Adipocyte (in vitro differentiated cells): ENCODE measurements at regions not wholly inside any gene's neighbourhood (a gene's known extent, or its start where the extent isn't known, plus 50 kb on each side); places are given as distances from the start of the nearest gene placed in this dataset.

Experiments used
- DNase-seq: peaks from one replicate; pipeline ENCODE4 v3.0.0-alpha.2; 2015; ENCODE audit warnings: low read depth
- H3K27me3 ChIP-seq: replicated peaks from 2 replicates; pipeline ENCODE4 v1.7.0; 2013; ENCODE audit warnings: mild to moderate bottlenecking, low read length, moderate library complexity; ENCODE audit not compliant: control insufficient read depth, insufficient read depth
- H3K36me3 ChIP-seq: 2 replicates; pipeline ENCODE4 v1.7.0; 2013; ENCODE audit warnings: low read length, mild to moderate bottlenecking, moderate library complexity; ENCODE audit not compliant: control insufficient read depth, insufficient read depth, severe bottlenecking
- H3K4me1 ChIP-seq: 2 replicates; pipeline ENCODE4 v1.7.0; 2013; ENCODE audit warnings: mild to moderate bottlenecking, low read length, moderate library complexity; ENCODE audit not compliant: control insufficient read depth, insufficient read depth
- H3K4me3 ChIP-seq: 2 replicates; pipeline ENCODE4 v1.7.0; 2013; ENCODE audit warnings: mild to moderate bottlenecking, low read length, moderate library complexity
- H3K9ac ChIP-seq: 2 replicates; pipeline ENCODE4 v1.7.0; 2013; ENCODE audit warnings: mild to moderate bottlenecking, low read length, moderate library complexity
- H3K9me3 ChIP-seq: 2 replicates; pipeline ENCODE4 v1.7.0; 2013; ENCODE audit warnings: mild to moderate bottlenecking, low read length, moderate library complexity; ENCODE audit not compliant: control insufficient read depth

DNA sequence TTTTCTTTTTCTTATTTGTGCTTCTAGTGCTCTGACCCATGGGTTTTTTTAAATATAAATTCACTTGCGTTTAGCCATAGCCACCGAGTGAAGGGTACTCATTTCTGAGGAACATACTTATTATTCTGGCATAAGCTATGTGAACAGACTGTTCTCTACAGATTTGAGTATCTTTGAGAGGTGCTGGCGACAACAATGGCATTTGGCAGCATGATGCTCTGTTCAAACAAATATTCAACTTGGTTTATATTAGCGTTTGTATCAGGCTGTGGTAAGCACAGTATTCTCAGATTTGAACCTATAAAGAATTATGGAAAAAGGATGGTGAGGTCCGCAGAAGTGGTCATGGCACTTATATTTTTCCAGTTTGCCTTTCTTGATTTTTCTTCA lies 108.7 kb upstream of the LIMCH1 start:
- H3K4me3 ChIP-seq, result no peak overlapping the region
- H3K4me1 ChIP-seq, result peaks cover 44% of the 10 kb centered on the region

DNA sequence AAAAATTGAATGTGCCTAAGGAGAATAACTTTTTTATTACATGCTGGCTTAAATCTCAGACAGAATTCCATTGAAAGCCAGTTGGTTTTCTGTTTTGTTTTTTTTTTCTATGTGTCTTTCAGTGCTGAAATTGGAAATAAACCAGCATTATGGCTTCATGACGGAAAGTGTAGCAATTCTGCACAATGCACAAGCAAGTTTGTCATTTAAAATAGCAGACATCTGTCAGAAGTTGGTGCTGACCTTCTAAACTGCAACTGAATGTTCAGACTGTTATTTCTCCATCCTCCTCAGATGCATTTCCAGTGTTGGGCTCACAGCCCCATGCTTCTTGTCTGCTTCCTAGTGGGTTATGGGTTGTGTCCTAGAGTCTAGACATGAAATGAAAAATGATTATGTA lies 107.2 kb upstream of the LIMCH1 start:
- DNase-seq, result peak; percentile 64
- H3K9me3 ChIP-seq, result no peaks in the 10 kb centered on the region
- H3K4me1 ChIP-seq, result peaks cover 44% of the 10 kb centered on the region

More for the DNA sequence above, 108.7 kb upstream of the LIMCH1 start:
- no peak overlapping the region for H3K9ac ChIP-seq
- no peaks in the 10 kb centered on the region for H3K9me3 ChIP-seq
- no peaks in the 10 kb centered on the region for H3K36me3 ChIP-seq
- DNase-seq, result no peak
- no peaks in the 10 kb centered on the region for H3K27me3 ChIP-seq

GRCh38 chr4:41431276-41431675 lies 106.7 kb upstream of the LIMCH1 start:
- no peaks in the 10 kb centered on the region for H3K36me3 ChIP-seq
- H3K9ac ChIP-seq, result peak overlapping the region; percentile 41
- peak overlapping the region; percentile 17 for H3K4me3 ChIP-seq
- H3K4me1 ChIP-seq, result peaks cover 44% of the 10 kb centered on the region
- H3K27me3 ChIP-seq, result no peaks in the 10 kb centered on the region
- no peak for DNase-seq
- no peaks in the 10 kb centered on the region for H3K9me3 ChIP-seq

More for the DNA sequence above, 107.2 kb upstream of the LIMCH1 start:
- Histone ChIP-seq H3K9ac (peak overlapping the region; percentile 41), H3K27me3 (no peaks in the 10 kb centered on the region), H3K36me3 (no peaks in the 10 kb centered on the region), H3K4me3 (peak overlapping the region; percentile 17)

DNA sequence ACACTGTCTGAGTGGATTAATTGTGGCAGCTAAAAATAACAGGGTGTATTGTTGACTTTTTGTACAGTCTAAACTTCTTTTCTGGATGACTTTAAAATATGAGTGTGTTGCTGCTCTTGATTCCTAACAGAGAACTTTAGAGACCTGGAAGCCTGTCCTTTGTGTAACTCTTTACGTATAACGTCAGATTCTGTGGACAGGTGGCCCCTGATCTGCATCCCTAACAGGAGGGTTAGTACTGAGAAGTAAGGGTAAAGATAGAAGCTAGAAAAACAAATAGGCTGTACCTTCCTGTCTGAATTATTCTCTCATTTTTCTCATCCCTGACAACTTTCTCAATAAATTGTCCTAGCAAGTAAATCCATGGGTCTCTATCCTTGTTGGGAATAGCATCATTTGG lies 105.7 kb upstream of the LIMCH1 start:
- H3K9me3 ChIP-seq, result no peaks in the 10 kb centered on the region
- no peak for DNase-seq
- H3K4me1 ChIP-seq, result peaks cover 47% of the 10 kb centered on the region
- no peaks in the 10 kb centered on the region for H3K27me3 ChIP-seq
- H3K36me3 ChIP-seq, result no peaks in the 10 kb centered on the region
- H3K4me3 ChIP-seq, result no peak overlapping the region
- no peak overlapping the region for H3K9ac ChIP-seq

DNA sequence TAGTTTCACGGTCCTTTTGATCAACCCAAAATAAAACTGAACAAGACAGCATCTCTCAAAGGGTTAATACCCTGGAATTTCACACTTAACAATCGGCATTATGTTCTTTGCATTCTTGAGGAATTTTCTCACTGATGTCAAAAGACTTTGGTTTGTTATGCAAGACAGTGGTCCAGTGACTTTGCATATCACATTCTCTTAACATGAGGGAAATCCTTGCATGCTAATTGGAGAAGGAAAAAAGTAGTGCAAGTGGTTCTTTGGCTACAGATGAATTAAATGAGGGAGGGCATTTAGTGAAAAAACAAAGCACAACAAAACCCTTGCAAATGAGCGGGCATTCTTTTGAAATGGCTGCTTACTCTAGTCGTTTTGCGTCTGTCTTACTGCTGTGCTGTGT lies 105.1 kb upstream of the LIMCH1 start:
- Histone ChIP-seq H3K9me3 (no peaks in the 10 kb centered on the region), H3K36me3 (no peaks in the 10 kb centered on the region), H3K4me1 (peaks cover 52% of the 10 kb centered on the region), H3K9ac (no peak overlapping the region), H3K4me3 (no peak overlapping the region), H3K27me3 (no peaks in the 10 kb centered on the region)
- DNase-seq, result peak; percentile 70

- DNase-seq, result no peak
- Histone ChIP-seq H3K36me3 (no peaks in the 10 kb centered on the region), H3K4me3 (no peak overlapping the region), H3K9ac (no peak overlapping the region), H3K27me3 (no peaks in the 10 kb centered on the region), H3K9me3 (no peaks in the 10 kb centered on the region), H3K4me1 (peaks cover 50% of the 10 kb centered on the region)
Observed at GRCh38 chr4:41433361-41433760, 104.6 kb upstream of the LIMCH1 start.

GRCh38 chr4:41435510-41435909 lies 102.4 kb upstream of the LIMCH1 start:
- Histone ChIP-seq H3K9ac (no peak overlapping the region), H3K4me1 (peaks cover 51% of the 10 kb centered on the region), H3K27me3 (no peaks in the 10 kb centered on the region)

DNA sequence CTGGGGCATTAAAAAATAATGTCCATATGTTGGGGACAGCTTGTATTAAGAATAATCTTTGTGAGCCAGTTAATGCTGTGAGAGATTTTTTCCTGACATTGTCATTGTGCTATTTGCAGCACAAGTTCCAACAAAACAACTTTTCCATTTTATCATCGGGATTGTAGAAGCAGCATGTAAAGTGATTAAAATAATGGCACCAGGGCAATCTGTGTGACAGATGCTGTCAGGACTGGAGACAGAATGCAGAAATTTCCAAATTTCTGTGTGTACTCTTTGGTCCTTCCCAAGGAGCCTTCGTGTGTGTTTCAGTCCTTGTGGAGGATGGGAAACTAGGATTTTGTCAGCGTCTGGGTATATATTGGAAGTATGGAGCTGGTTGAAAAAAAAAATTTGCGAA lies 101.5 kb upstream of the LIMCH1 start:
- H3K9ac ChIP-seq, result no peak overlapping the region
- no peaks in the 10 kb centered on the region for H3K9me3 ChIP-seq
- H3K27me3 ChIP-seq, result no peaks in the 10 kb centered on the region
- no peak overlapping the region for H3K4me3 ChIP-seq
- H3K4me1 ChIP-seq, result peaks cover 43% of the 10 kb centered on the region
- DNase-seq, result no peak
- no peaks in the 10 kb centered on the region for H3K36me3 ChIP-seq

More at GRCh38 chr4:41435510-41435909, 102.4 kb upstream of the LIMCH1 start:
- DNase-seq, result no peak
- H3K9me3 ChIP-seq, result no peaks in the 10 kb centered on the region
- no peaks in the 10 kb centered on the region for H3K36me3 ChIP-seq
- H3K4me3 ChIP-seq, result no peak overlapping the region

DNA sequence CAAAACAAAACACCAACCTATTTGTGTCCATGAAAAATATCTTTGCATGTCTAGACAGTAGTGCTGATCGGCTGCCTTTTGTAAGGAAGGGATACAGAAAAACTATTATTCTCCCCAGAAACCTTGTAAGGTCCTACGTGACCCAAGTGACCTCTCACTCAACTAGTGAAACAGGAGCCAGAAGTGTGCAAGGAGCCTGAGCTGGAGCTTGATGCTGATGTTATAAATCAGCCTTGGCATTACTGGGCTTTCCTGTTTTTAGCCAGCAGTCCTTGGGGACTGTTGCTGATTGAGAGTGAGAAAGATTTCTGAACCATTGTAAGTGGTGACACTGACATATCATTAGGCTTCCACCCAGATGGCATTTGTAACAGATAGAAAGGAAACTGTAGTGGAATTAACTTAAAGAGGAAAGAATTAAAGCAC lies 100.8 kb upstream of the LIMCH1 start:
- no peak for DNase-seq
- no peaks in the 10 kb centered on the region for H3K36me3 ChIP-seq
- H3K27me3 ChIP-seq, result no peaks in the 10 kb centered on the region
- H3K4me3 ChIP-seq, result no peak overlapping the region
- peaks cover 36% of the 10 kb centered on the region for H3K4me1 ChIP-seq
- H3K9me3 ChIP-seq, result no peaks in the 10 kb centered on the region
- H3K9ac ChIP-seq, result no peak overlapping the region

- H3K27me3 ChIP-seq, result no peaks in the 10 kb centered on the region
- no peak for DNase-seq
- H3K4me3 ChIP-seq, result no peak overlapping the region
- peaks cover 22% of the 10 kb centered on the region for H3K4me1 ChIP-seq
- no peak overlapping the region for H3K9ac ChIP-seq
- H3K36me3 ChIP-seq, result no peaks in the 10 kb centered on the region
- no peaks in the 10 kb centered on the region for H3K9me3 ChIP-seq
Observed at GRCh38 chr4:41438931-41439297, 99.0 kb upstream of the LIMCH1 start.

GRCh38 chr4:41442810-41443209 lies 95.1 kb upstream of the LIMCH1 start:
- DNase-seq, result peak; percentile 64
- Histone ChIP-seq H3K27me3 (no peaks in the 10 kb centered on the region), H3K4me1 (peaks cover 9% of the 10 kb centered on the region), H3K9ac (no peak overlapping the region), H3K4me3 (no peak overlapping the region), H3K36me3 (no peaks in the 10 kb centered on the region), H3K9me3 (no peaks in the 10 kb centered on the region)

DNA sequence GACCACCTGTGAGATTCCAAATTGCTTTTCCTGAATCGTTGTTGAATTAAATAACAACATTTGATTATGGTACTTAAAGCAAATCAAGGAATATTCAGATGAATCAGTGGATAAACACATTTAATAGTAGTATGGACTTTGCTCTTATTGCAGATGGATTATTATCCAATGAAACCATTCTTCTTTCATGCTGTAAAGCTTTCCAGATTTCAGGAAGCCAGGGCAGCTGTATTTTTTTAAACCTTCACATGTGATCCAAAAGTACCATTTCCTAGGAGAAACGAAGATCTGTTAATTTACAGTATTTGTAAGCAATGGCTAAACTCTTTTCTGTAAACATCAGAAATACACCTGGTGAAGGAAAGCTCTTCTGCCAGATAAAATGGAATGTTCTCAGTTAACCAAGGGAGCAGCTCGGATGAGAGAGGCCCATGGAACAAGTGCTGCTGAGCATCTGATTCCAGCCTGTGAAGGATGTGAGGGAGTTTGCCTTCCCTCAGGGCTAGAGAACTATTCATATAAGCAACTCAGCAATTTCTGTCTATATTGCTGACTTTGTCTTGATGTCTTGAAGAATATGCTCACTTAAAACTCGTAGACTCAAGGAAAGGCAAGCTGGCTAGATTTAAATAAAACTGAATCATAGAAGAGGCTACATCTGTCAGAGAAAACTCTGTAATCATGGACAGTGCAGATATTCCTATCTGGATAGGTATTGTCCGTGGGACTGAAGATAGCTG lies 94.4 kb upstream of the LIMCH1 start:
- H3K9ac ChIP-seq, result no peak overlapping the region
- H3K9me3 ChIP-seq, result no peaks in the 10 kb centered on the region
- peaks cover 6% of the 10 kb centered on the region for H3K4me1 ChIP-seq
- DNase-seq, result no peak
- no peak overlapping the region for H3K4me3 ChIP-seq
- no peaks in the 10 kb centered on the region for H3K27me3 ChIP-seq
- H3K36me3 ChIP-seq, result no peaks in the 10 kb centered on the region
